ENCODE measurements at regions not wholly inside any gene's neighbourhood (a gene's known extent, or its start where the extent isn't known, plus 50 kb on each side); places are given as distances from the start of the nearest gene placed in this dataset.

DNA sequence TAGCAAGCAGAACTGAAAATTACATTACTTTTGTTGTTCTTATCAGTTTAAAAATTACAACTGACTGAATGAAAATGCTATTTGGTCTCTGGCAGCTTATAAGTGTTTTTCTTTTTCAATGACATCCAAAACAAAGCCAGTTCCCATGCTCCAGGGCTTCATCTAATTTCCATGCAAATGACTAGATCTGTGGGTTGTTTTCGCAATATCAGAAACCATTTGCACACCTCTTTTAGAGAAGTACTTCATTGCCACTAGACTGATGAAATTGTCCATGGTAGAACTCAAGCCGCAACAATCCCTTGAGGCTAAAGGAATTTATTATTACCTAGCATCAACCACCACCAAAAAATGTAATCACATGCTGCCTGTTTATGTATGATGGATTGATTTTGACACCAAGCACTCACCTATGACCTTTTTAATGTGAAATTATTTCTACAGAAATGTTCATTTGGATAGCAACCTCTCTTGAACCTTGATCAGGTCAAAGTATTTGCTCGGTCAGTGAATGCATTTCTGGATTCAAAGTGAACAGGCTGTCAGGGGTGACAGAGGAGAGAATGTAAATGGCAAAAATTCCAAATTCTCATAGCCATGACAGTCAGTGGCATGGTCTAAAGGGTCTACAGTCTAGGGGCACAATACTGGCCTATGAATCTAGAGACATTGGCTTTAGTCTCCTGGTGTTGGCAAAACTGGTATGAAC is 769.3 kb downstream of the SORCS1 start:
- TF ChIP-seq, protein P1, sequence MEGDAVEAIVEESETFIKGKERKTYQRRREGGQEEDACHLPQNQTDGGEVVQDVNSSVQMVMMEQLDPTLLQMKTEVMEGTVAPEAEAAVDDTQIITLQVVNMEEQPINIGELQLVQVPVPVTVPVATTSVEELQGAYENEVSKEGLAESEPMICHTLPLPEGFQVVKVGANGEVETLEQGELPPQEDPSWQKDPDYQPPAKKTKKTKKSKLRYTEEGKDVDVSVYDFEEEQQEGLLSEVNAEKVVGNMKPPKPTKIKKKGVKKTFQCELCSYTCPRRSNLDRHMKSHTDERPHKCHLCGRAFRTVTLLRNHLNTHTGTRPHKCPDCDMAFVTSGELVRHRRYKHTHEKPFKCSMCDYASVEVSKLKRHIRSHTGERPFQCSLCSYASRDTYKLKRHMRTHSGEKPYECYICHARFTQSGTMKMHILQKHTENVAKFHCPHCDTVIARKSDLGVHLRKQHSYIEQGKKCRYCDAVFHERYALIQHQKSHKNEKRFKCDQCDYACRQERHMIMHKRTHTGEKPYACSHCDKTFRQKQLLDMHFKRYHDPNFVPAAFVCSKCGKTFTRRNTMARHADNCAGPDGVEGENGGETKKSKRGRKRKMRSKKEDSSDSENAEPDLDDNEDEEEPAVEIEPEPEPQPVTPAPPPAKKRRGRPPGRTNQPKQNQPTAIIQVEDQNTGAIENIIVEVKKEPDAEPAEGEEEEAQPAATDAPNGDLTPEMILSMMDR (IDR thresholded peaks at IDR 0.05) = no peak
- no peak for TF ChIP-seq POLR2A (IDR thresholded peaks at IDR 0.05)

Measured in lower leg skin (tissue), 3 donors.